ENCODE measurements at regions not wholly inside any gene's neighbourhood (a gene's known extent, or its start where the extent isn't known, plus 50 kb on each side); places are given as distances from the start of the nearest gene placed in this dataset.

- TF ChIP-seq POLR2AphosphoS5 (IDR thresholded peaks at IDR 0.05; ENCODE audit: low read depth, low read length): no peak
- no peak for TF ChIP-seq REST (IDR thresholded peaks at IDR 0.05; ENCODE audit: insufficient read depth in 1 of 2, low read depth in 2 of 2, low read length in 2 of 2)
Measured at GRCh38 chr14:61187196-61187905, 93.8 kb downstream of the TMEM30B start.

All from PFSK-1 (cell line).